Activated naive CD8-positive, alpha-beta T cell treated with anti-CD3 and anti-CD28 coated beads for 36 hours (primary cell): ENCODE measurements at regions not wholly inside any gene's neighbourhood (a gene's known extent, or its start where the extent isn't known, plus 50 kb on each side); places are given as distances from the start of the nearest gene placed in this dataset.

Experiments
- DNase-seq: peaks from one replicate; pipeline ENCODE4 v3.0.0; 2021
- H3K27ac Mint-ChIP-seq: one replicate; pipeline ENCODE4 v1.8.0; 2022; ENCODE audit warnings: mild to moderate bottlenecking, moderate library complexity, mixed read lengths
- H3K27me3 Mint-ChIP-seq: one replicate; pipeline ENCODE4 v1.8.0; 2022; ENCODE audit warnings: mild to moderate bottlenecking, mixed read lengths
- H3K36me3 Mint-ChIP-seq: one replicate; pipeline ENCODE4 v1.8.0; 2021; ENCODE audit warnings: mild to moderate bottlenecking, mixed read lengths
- H3K4me1 Mint-ChIP-seq: one replicate; pipeline ENCODE4 v1.8.0; 2021; ENCODE audit warnings: mixed read lengths
- H3K4me3 Mint-ChIP-seq: one replicate; pipeline ENCODE4 v1.8.0; 2022; ENCODE audit warnings: mild to moderate bottlenecking, moderate library complexity, mixed read lengths
- H3K9me3 Mint-ChIP-seq: one replicate; pipeline ENCODE4 v1.8.0; 2022; ENCODE audit warnings: mixed read lengths

DNA sequence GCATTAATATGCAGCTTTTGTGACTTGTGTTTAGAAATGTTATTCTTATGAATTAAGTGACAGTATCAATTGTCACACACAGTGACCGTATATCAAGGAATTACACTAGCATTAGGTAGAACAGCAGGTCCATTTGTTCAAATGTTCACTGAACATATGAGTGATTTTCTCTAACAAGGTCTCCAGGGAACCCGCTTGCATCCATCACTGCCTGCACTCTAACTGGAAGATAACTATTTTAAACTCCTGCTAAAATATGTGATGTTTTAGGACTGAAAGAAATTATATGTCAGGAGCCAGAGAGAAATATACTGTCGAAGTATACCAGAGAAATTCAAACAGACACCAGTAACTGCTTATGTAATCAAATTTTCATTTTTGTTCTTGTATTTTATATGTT lies 1395.7 kb downstream of the PCDH18 start:
- DNase-seq, result no peak
- Mint-ChIP-seq H3K27me3 (no peaks in the 10 kb centered on the region), H3K36me3 (no peaks in the 10 kb centered on the region), H3K9me3 (no peaks in the 10 kb centered on the region), H3K4me3 (no peak overlapping the region), H3K27ac (no peak overlapping the region), H3K4me1 (no peaks in the 10 kb centered on the region)

DNA sequence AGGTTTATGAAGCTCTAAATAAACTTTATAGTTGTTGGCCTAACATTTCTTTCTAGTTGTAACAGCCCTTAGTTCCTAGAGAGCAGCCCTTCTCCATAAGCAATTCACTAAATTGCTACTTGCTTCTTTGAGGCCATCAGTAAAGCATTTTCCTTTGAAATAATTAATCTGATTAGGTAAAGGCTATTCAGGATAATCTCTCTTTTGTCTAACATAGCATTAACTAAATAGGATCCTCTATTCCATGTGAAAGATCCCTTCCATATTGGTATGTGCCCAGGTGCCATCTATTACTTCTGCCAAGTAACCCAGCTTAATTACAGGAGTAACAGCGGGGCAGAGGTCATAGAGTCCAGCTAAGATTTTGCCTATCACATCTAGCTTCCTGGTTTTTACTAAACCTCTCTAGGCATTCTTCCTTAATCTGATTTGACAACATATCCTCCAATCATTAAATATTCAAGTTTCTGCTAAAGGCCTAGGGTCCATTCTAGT lies 1408.0 kb downstream of the PCDH18 start:
- H3K4me1 Mint-ChIP-seq, result no peaks in the 10 kb centered on the region
- H3K4me3 Mint-ChIP-seq, result no peak overlapping the region
- H3K27me3 Mint-ChIP-seq, result no peaks in the 10 kb centered on the region
- no peak for DNase-seq
- no peaks in the 10 kb centered on the region for H3K36me3 Mint-ChIP-seq
- no peaks in the 10 kb centered on the region for H3K9me3 Mint-ChIP-seq
- H3K27ac Mint-ChIP-seq, result no peak overlapping the region

DNA sequence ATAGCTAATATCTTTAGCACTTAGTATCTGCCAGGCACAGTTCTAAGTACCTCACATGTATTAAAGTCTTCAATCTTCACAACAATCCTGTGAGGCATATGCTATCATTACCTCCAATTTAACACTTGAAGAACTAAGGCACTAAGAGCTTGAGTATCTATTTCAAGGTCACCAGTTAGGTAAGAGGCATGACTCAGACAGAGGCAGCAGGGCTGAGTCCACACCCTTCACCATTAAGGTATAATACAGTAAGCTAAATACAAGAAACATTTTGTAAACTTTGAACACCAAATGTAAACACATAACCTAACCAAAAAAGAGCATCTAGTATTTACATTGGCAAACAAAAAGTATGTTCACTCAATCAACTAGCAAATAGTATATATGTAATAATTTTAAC lies 1410.9 kb downstream of the PCDH18 start:
- H3K4me1 Mint-ChIP-seq, result no peaks in the 10 kb centered on the region
- DNase-seq, result no peak
- H3K9me3 Mint-ChIP-seq, result no peaks in the 10 kb centered on the region
- H3K36me3 Mint-ChIP-seq, result no peaks in the 10 kb centered on the region
- H3K27me3 Mint-ChIP-seq, result no peaks in the 10 kb centered on the region
- no peak overlapping the region for H3K27ac Mint-ChIP-seq
- H3K4me3 Mint-ChIP-seq, result no peak overlapping the region

DNA sequence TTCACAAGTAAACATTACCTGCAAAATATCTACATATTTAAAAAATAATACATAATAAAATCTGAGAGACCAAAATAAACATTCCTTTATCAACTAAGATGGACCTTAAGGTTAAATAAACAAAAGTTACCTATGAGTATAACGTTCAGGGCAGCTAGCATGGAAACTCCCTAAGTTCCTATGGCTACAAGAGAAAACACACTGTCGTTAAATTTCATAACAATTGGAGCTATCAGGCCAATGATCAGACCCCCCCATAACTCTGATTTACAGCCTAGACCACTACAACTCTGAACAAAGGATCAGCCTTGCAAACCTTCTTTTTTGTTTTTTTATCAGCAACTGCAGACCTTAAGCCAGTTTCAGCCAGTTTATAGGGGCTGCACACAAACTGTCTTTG lies 1418.4 kb downstream of the PCDH18 start:
- DNase-seq, result no peak
- H3K27ac Mint-ChIP-seq, result no peak overlapping the region
- no peaks in the 10 kb centered on the region for H3K36me3 Mint-ChIP-seq
- H3K27me3 Mint-ChIP-seq, result no peaks in the 10 kb centered on the region
- H3K4me3 Mint-ChIP-seq, result no peak overlapping the region
- H3K9me3 Mint-ChIP-seq, result no peaks in the 10 kb centered on the region
- H3K4me1 Mint-ChIP-seq, result no peaks in the 10 kb centered on the region

DNA sequence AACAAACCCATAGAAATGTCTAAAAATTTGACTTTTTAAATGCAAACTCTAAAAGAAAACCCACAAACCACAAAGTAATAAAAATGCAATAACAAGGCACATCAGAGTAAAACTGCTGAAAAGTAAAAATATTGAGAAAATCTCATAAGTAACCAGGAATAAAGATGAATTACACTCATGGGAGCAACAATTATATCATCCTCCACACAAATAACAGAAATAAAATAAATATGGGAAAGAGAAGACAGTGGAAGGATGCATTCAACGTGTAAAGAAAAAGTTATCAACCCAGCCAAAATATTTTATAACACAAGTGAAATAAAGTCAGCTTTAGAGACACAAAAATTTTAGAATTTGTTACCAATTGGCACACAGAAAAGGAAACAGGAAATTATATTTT lies 1420.2 kb downstream of the PCDH18 start:
- no peak for DNase-seq
- no peaks in the 10 kb centered on the region for H3K27me3 Mint-ChIP-seq
- no peaks in the 10 kb centered on the region for H3K4me1 Mint-ChIP-seq
- H3K36me3 Mint-ChIP-seq, result no peaks in the 10 kb centered on the region
- no peaks in the 10 kb centered on the region for H3K9me3 Mint-ChIP-seq
- no peak overlapping the region for H3K27ac Mint-ChIP-seq
- H3K4me3 Mint-ChIP-seq, result no peak overlapping the region

DNA sequence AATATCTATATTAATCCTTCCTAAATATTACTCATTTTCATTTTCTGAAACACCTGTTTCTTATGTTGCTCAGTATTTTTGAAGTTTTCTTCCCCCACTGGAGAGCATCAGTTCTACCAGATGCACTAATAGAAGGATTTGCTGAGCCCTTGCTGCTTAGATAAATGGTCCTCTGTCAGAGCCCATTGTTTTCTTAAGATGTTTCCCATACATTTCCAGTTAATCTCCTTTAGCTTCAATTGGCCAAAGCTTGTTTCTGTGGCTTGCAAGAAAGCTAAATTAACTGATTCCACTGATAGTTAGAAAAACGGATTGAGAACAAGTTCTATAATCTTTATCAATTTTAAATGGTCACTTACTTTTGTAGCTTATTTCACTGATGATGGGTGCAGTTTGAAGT lies 1425.5 kb downstream of the PCDH18 start:
- Mint-ChIP-seq H3K9me3 (no peaks in the 10 kb centered on the region), H3K27me3 (no peaks in the 10 kb centered on the region), H3K36me3 (no peaks in the 10 kb centered on the region), H3K27ac (no peak overlapping the region), H3K4me1 (no peaks in the 10 kb centered on the region), H3K4me3 (no peak overlapping the region)
- no peak for DNase-seq

DNA sequence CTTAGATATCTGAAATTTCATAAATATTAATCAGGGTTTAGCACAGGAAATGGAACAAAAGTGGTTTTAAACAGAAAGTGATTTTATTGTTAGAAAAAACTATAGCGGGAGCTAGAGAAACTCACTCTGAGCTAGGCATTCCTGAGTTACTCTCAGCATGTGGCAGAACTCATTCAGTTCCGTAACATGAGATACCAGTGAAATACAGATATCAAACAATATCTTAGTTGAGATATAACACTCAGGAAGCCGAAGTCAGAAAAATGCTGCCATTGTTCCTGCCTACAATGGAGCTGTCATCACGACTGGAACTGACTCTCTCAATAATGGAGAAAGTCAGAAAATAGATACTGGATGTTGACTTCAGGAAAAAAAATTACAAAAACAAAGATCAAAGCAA lies 1428.7 kb downstream of the PCDH18 start:
- no peaks in the 10 kb centered on the region for H3K27me3 Mint-ChIP-seq
- no peaks in the 10 kb centered on the region for H3K4me1 Mint-ChIP-seq
- H3K27ac Mint-ChIP-seq, result no peak overlapping the region
- H3K4me3 Mint-ChIP-seq, result no peak overlapping the region
- DNase-seq, result no peak
- peaks cover 4% of the 10 kb centered on the region for H3K9me3 Mint-ChIP-seq
- H3K36me3 Mint-ChIP-seq, result no peaks in the 10 kb centered on the region

DNA sequence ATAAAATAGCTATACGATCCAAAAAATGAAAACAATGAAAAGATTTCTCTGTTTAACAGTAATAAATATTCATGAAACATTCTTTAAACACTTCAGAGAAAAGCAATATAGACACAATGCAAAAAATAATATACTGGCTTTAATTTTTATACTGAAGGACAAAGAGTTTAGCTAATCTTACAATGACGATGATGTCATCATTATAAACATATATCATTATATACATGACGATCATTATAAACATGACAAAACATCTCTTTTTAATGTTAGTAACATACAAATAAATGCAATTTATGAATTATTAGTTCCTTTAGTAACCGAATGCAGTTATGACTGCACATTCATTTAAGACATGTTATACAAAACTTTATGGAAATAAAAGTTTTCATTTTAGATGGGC lies 1434.6 kb downstream of the PCDH18 start:
- H3K4me1 Mint-ChIP-seq, result no peaks in the 10 kb centered on the region
- H3K36me3 Mint-ChIP-seq, result no peaks in the 10 kb centered on the region
- DNase-seq, result no peak
- no peaks in the 10 kb centered on the region for H3K27me3 Mint-ChIP-seq
- no peak overlapping the region for H3K4me3 Mint-ChIP-seq
- no peak overlapping the region for H3K27ac Mint-ChIP-seq
- H3K9me3 Mint-ChIP-seq, result peaks cover 5% of the 10 kb centered on the region

DNA sequence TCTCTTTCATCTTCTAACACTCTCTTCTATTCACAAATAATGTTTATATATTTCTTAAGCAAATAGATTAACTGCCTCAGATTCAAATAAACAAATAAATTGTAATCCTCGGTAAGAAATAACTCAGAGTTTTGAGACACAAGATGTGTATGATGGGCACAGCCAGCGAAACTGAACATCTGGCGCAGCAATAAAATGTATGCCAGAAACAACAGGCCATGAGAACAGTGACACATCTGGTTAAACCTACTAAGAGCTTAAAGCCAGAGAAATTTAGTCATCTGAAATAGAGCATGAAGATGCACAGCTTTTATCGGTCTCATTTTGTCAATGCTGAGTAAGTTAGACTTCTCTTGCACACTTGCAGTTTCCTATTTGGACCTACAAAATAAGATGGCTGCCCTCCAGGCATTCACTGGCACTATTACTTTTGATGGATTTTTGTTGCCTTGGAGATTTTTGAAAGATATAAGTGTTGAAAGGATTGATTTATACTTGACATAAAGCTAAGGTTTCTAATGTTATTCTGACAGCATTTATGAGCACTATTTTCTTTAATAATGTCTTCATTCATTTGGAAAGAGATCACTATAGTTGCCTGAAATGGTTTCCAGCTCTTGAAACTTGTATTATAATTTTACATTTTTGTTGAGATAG lies 1444.0 kb downstream of the PCDH18 start:
- Mint-ChIP-seq H3K4me1 (no peaks in the 10 kb centered on the region), H3K9me3 (no peaks in the 10 kb centered on the region), H3K27ac (no peak overlapping the region), H3K36me3 (no peaks in the 10 kb centered on the region), H3K4me3 (no peak overlapping the region), H3K27me3 (no peaks in the 10 kb centered on the region)
- no peak for DNase-seq

DNA sequence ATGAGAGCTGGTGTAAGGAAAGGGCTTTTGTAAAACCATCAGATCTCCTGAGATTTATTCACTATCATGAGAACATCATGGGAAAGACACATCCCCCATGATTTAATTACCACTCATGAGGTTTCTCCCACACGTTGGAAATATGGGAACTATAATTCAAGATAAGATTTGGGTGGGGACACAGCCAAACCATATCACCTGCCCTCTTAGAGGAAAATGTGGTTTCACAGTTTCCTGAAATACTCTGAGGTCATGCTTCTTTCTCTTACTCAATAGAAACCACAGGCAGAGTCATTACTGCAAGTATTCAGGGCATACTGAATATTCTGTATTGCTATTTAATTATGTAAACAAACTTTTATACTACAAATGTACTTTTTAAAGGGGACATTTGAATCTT lies 1453.3 kb downstream of the PCDH18 start:
- no peak for DNase-seq
- H3K36me3 Mint-ChIP-seq, result no peaks in the 10 kb centered on the region
- H3K4me3 Mint-ChIP-seq, result no peak overlapping the region
- no peaks in the 10 kb centered on the region for H3K27me3 Mint-ChIP-seq
- H3K9me3 Mint-ChIP-seq, result peaks cover 6% of the 10 kb centered on the region
- no peak overlapping the region for H3K27ac Mint-ChIP-seq
- H3K4me1 Mint-ChIP-seq, result no peaks in the 10 kb centered on the region

DNA sequence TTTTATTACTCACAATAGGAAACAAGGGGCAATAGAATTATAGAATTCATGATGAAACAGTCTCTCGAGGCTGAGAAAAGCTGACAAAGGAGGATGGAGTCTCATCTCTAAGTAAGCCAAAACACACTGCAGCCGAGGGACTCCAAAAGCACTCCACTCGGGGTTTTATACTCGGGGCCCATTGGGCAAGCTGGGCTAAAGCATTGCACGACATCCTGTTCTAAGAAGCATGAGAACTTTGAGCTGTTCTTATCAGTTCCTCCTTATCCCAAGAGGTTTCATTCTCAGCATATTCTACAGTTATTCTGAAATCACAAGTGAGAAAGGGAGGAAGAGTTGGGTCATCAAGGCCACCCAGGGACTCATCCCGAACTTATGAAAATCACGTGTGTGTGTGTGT lies 1475.5 kb downstream of the PCDH18 start:
- no peak for DNase-seq
- Mint-ChIP-seq H3K4me1 (no peaks in the 10 kb centered on the region), H3K4me3 (no peak overlapping the region), H3K27me3 (no peaks in the 10 kb centered on the region), H3K36me3 (no peaks in the 10 kb centered on the region), H3K9me3 (peaks cover 4% of the 10 kb centered on the region), H3K27ac (no peak overlapping the region)

DNA sequence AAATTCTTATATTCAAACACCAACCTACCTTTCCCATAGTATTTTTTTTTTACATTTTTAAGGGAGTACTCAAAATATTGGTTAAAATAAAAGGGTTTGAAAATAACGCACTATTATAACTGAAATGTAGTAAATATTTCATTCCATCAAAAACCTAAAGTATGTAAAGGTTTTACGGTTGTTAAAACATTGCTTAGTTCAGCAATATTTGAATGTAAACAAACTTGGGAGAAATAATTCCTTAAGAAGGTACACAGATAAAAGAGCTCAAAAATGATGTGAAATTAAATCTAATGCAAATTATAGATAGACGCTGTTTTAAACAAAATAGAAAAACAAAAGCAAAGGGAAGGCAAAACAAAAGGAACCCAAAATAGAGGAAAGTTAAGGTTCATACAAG lies 1476.9 kb downstream of the PCDH18 start:
- Mint-ChIP-seq H3K4me3 (no peak overlapping the region), H3K27ac (no peak overlapping the region), H3K9me3 (peaks cover 4% of the 10 kb centered on the region), H3K4me1 (no peaks in the 10 kb centered on the region), H3K36me3 (no peaks in the 10 kb centered on the region), H3K27me3 (no peaks in the 10 kb centered on the region)
- no peak for DNase-seq

DNA sequence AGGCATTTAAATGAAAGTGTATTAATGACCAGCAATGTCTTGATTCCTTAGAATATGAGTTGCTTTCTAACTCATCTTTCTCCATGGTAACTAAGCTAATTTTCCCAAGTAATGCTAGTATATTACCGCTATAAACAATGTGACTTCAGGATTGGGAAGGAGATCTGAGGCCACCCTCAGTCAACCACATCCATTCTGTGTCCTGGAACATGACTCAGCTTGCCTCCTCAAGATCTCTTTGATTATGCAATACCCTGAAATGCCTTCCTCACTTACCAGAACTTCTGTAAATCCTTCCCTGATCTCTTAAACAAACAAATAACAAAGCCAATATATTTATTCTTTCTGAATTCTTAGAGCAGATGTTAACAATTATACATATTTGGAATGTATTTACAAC lies 1495.5 kb downstream of the PCDH18 start:
- no peak overlapping the region for H3K4me3 Mint-ChIP-seq
- no peaks in the 10 kb centered on the region for H3K4me1 Mint-ChIP-seq
- no peaks in the 10 kb centered on the region for H3K36me3 Mint-ChIP-seq
- no peaks in the 10 kb centered on the region for H3K9me3 Mint-ChIP-seq
- no peaks in the 10 kb centered on the region for H3K27me3 Mint-ChIP-seq
- no peak overlapping the region for H3K27ac Mint-ChIP-seq
- no peak for DNase-seq

DNA sequence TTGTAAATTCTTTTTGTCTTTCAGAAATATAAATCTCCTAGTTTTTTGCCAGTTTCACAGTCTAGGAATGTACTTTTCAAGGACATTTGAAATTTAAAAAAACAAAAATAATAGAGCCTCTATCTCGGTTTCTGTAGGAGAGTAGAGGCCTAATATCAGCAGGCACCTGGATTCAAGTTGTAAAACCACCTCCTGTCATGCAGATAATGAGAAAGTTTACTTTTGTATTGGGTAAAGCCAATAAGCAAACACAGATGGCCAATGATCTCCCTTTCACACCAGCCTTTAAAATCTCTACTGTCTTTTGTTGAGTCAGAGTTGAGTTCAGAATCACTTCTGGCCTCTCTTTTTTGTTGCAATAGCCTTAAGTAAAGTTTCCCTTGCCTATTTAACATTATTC lies 1499.9 kb downstream of the PCDH18 start:
- H3K4me1 Mint-ChIP-seq, result no peaks in the 10 kb centered on the region
- H3K36me3 Mint-ChIP-seq, result no peaks in the 10 kb centered on the region
- peaks cover 1% of the 10 kb centered on the region for H3K9me3 Mint-ChIP-seq
- DNase-seq, result no peak
- H3K4me3 Mint-ChIP-seq, result no peak overlapping the region
- no peaks in the 10 kb centered on the region for H3K27me3 Mint-ChIP-seq
- H3K27ac Mint-ChIP-seq, result no peak overlapping the region

DNA sequence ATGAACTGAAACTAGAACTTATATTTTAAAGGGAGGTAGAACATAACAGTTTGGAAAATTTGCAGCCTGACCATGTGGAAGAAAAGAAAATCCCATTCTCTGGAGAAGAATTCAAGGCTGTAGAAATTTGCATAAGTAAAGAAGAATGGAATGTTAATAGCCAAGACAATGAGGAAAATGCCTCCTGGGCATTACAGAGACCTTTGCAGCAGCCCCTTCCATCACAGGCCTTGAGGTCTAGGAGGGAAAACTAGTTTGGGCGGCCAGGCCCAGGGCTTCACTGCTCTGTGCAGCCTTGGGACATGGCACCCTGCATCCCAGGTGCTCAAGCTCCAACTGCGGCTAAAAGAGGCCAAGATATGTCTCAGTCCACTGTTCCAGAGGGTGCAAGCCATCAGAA lies 1506.8 kb downstream of the PCDH18 start:
- Mint-ChIP-seq H3K4me1 (no peaks in the 10 kb centered on the region), H3K9me3 (peaks cover 9% of the 10 kb centered on the region), H3K27ac (no peak overlapping the region), H3K27me3 (no peaks in the 10 kb centered on the region), H3K36me3 (no peaks in the 10 kb centered on the region), H3K4me3 (no peak overlapping the region)
- DNase-seq, result no peak

DNA sequence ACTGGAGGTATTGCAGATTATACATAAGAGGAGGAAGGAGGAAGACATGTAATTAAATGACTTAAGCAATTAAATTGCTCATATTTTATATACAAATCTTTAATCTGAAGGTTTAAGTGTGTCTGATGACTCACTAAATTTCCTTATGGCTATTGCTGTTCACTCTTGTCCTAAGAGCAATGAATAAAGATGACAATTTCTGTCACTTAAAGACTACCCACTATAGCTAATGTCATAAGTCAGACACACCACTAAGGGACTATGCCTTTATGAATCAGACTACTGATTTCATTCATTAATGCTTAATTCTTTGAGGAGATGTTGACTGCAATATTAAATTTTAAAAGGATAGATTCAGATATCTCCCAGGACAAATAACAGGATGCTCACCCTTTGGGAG lies 1514.7 kb downstream of the PCDH18 start:
- Mint-ChIP-seq H3K36me3 (no peaks in the 10 kb centered on the region), H3K27me3 (no peaks in the 10 kb centered on the region), H3K27ac (no peak overlapping the region), H3K9me3 (peaks cover 1% of the 10 kb centered on the region), H3K4me1 (no peaks in the 10 kb centered on the region), H3K4me3 (no peak overlapping the region)
- DNase-seq, result no peak

DNA sequence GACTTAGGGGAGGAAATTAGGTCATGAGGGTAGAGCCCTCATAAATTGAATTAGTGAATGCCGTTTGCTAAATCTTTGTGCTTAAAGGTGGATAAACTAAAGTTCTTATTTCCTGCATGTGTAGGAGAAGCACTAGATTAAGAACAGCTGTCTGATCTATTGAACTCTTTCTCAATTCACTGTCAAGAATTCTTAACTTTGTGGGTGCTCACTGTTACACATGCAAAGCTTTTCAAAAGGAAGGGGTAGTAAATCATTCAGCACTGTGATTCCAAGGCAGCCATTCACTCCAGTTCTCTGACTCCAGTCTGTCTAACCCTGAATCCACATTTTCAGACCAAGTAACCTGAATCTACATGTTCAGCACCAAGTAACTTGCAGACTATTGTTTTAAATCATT lies 1520.1 kb downstream of the PCDH18 start:
- no peak overlapping the region for H3K27ac Mint-ChIP-seq
- no peaks in the 10 kb centered on the region for H3K4me1 Mint-ChIP-seq
- H3K9me3 Mint-ChIP-seq, result no peaks in the 10 kb centered on the region
- no peaks in the 10 kb centered on the region for H3K27me3 Mint-ChIP-seq
- H3K36me3 Mint-ChIP-seq, result no peaks in the 10 kb centered on the region
- no peak overlapping the region for H3K4me3 Mint-ChIP-seq
- no peak for DNase-seq
